ENCODE measurements at regions not wholly inside any gene's neighbourhood (a gene's known extent, or its start where the extent isn't known, plus 50 kb on each side); places are given as distances from the start of the nearest gene placed in this dataset.

- no peak for TF ChIP-seq CTCF (IDR thresholded peaks at IDR 0.05)
Observed at GRCh38 chr3:63046152-63046551, 170.9 kb upstream of the CADPS start.

- no peak for TF ChIP-seq CTCF (IDR thresholded peaks at IDR 0.05)
Observed at GRCh38 chr3:63046580-63046979, 171.4 kb upstream of the CADPS start.

DNA sequence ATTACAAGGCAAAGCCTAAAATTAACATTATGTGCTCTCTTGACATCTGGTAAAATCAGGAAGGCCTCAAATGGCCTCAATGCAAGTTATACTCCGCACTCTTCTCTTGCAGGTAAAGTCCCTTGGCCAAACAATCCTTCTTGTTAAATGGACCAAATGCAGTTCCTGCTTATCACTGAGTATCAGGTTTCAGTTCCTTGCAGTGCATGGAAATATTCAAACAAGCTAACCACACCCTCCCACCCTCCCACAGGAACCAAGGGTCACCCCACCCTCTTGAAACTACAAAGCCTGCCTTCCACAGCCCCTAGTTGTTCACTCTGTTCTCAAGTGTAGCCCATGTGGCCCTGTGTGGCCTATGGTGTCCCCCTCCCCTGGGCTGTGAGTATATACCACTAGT lies 171.9 kb upstream of the CADPS start:
- no peak for TF ChIP-seq CTCF (IDR thresholded peaks at IDR 0.05)

GRCh38 chr3:63048367-63049326 lies 173.4 kb upstream of the CADPS start:
- TF ChIP-seq CTCF (IDR thresholded peaks at IDR 0.05): no peak

DNA sequence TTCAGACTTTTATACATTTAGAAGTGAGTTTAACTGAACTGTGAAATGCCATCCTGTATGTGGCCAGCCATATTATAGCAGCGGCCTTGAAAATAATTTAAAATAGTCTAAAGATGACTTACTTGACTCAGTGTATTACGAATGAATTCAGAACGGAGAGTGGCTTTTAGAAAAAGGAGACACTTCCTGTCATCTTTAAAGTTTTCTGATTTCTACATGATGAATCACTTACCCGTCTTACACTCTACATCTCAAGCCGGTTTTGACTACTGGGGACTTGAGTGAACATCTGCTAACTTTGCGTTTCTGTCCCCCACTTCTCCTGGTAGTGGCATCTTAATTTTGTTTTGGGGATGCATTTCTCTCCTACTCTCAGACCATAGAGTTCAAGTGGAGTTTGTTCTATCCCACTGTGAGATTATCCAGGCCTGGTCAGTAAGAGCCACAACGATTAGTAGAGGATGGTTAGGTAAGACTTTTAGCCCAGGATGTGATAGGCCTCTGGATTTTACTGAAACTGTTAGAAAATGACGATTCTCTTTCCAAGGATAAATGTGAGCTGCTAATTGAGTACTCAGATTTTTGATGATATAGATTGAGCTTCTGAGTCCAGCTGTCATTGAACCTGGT lies 175.4 kb upstream of the CADPS start:
- no peak for TF ChIP-seq CTCF (IDR thresholded peaks at IDR 0.05)

DNA sequence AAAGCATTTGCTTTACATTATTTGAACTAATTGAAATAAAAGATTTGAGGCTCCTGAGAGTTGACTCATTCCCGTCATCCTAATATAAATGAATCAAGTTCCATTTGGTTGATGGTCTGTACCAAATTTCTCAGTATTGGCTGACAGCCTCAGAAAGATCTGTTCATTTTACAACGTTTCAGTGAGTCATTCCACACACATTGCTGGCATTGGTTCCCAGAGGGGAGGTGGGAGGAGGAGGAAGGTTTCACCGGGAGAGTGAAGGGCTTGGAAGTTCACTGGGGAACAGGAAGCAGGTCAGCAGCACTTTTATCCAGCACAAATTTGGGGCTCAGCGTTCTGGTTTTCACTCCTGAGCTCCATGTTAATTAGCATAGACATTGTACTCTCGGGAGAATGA lies 176.7 kb upstream of the CADPS start:
- TF ChIP-seq CTCF (IDR thresholded peaks at IDR 0.05): no peak

DNA sequence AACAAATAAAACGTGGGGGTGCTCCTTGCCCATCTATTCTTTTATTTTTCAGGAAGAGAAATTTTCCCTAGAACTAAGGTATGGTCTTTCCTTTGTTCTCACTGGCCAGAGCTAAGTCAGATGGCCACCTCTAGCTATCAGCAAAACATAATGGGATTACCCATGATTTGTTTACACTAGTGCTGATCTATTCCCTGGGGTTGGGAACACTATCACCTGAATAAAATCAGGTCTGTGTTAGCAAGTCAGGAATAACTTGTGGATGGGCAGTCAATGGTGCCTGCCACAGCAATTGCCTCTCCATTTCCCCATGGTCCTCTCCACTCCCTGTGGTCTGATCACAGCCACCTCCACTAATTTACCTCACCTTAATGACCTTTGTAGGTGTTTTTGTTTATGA lies 181.7 kb upstream of the CADPS start:
- TF ChIP-seq CTCF (IDR thresholded peaks at IDR 0.05): no peak
